ENCODE measurements at regions not wholly inside any gene's neighbourhood (a gene's known extent, or its start where the extent isn't known, plus 50 kb on each side); places are given as distances from the start of the nearest gene placed in this dataset.

DNA sequence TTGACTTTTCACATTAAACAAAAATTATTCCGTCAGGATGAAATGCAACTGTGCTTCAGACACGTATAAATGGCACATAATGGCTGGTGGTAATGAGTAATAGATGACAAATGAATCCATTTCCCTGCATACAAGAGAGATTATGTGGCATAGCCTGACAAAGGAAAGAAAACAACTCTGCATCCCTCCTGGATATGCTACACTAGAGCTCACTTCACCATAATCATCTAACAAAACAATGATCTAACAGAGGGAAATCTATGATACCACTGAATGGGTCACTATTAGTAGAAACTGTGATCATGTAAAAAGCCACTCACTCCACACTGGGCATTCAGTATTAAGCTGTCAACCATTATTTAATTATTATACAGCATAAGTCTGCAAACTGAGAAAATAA is 1498.4 kb downstream of the EFNB2 start:
- no peak overlapping the region for H3K4me3 ChIP-seq (ENCODE audit: low read depth, low read length)
- ChIA-PET POLR2A (no interaction called here), CTCF (interaction anchor here (0.9 kb wide), 1 partner anchor 473 kb away, joined by 3 read pairs; no protein-coding TSS in a partner anchor)
- TF ChIP-seq, protein P1, sequence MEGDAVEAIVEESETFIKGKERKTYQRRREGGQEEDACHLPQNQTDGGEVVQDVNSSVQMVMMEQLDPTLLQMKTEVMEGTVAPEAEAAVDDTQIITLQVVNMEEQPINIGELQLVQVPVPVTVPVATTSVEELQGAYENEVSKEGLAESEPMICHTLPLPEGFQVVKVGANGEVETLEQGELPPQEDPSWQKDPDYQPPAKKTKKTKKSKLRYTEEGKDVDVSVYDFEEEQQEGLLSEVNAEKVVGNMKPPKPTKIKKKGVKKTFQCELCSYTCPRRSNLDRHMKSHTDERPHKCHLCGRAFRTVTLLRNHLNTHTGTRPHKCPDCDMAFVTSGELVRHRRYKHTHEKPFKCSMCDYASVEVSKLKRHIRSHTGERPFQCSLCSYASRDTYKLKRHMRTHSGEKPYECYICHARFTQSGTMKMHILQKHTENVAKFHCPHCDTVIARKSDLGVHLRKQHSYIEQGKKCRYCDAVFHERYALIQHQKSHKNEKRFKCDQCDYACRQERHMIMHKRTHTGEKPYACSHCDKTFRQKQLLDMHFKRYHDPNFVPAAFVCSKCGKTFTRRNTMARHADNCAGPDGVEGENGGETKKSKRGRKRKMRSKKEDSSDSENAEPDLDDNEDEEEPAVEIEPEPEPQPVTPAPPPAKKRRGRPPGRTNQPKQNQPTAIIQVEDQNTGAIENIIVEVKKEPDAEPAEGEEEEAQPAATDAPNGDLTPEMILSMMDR (IDR thresholded peaks at IDR 0.05; ENCODE audit: insufficient read depth, low read depth, low read length): no peak
- DNase-seq (ENCODE audit: low read depth): no peak
- H3K36me3 ChIP-seq (ENCODE audit: control insufficient read depth, insufficient read depth, low read length): no peaks in the 10 kb centered on the region
- no peaks in the 10 kb centered on the region for H3K27me3 ChIP-seq (ENCODE audit: control insufficient read depth, insufficient read depth, low read length)

- POLR2A ChIA-PET: no interaction called here
- Histone ChIP-seq H3K4me3 (ENCODE audit: low read depth, low read length) (no peak overlapping the region), H3K36me3 (ENCODE audit: control insufficient read depth, insufficient read depth, low read length) (no peaks in the 10 kb centered on the region), H3K27me3 (ENCODE audit: control insufficient read depth, insufficient read depth, low read length) (no peaks in the 10 kb centered on the region)
- CTCF ChIA-PET: no interaction called here
- DNase-seq (ENCODE audit: low read depth): no peak
- TF ChIP-seq, protein P1 (IDR thresholded peaks at IDR 0.05; ENCODE audit: insufficient read depth, low read depth, low read length): no peak
These were observed 1500.4 kb downstream of the EFNB2 start for GRCh38 chr13:105035092-105035491.

GRCh38 chr13:105033999-105034398 is 1501.5 kb downstream of the EFNB2 start:
- no peaks in the 10 kb centered on the region for H3K27me3 ChIP-seq (ENCODE audit: control insufficient read depth, insufficient read depth, low read length)
- DNase-seq (ENCODE audit: low read depth): no peak
- H3K4me3 ChIP-seq (ENCODE audit: low read depth, low read length): no peak overlapping the region
- POLR2A ChIA-PET: no interaction called here
- TF ChIP-seq, protein P1 (IDR thresholded peaks at IDR 0.05; ENCODE audit: insufficient read depth, low read depth, low read length): no peak
- no peaks in the 10 kb centered on the region for H3K36me3 ChIP-seq (ENCODE audit: control insufficient read depth, insufficient read depth, low read length)
- CTCF ChIA-PET: no interaction called here

DNA sequence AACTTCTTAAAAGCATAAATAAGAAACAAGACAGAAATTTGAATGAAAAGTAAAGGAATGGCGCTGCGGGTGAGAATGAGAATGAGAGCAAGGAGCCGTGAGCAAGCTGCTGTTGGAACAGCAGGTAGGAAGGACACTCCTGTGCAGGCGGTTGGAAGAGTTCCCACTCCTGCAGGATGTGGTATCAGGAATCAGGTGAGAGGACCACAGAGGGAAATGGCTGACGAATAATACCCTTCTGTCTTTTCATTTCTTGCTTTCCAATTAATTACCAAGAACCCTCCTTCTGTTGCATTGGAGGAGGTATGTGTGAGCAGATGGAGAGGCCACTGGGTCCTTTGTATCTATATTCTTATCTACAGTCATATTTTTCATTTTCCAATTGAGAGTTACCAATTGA is 1504.2 kb downstream of the EFNB2 start:
- CTCF ChIA-PET: no interaction called here
- TF ChIP-seq, protein P1 (IDR thresholded peaks at IDR 0.05; ENCODE audit: insufficient read depth, low read depth, low read length): no peak
- POLR2A ChIA-PET: no interaction called here
- DNase-seq (ENCODE audit: low read depth): no peak
- Histone ChIP-seq H3K36me3 (ENCODE audit: control insufficient read depth, insufficient read depth, low read length) (no peaks in the 10 kb centered on the region), H3K4me3 (ENCODE audit: low read depth, low read length) (no peak overlapping the region), H3K27me3 (ENCODE audit: control insufficient read depth, insufficient read depth, low read length) (no peaks in the 10 kb centered on the region)

- POLR2A ChIA-PET: no interaction called here
- Histone ChIP-seq H3K27me3 (ENCODE audit: control insufficient read depth, insufficient read depth, low read length) (no peaks in the 10 kb centered on the region), H3K36me3 (ENCODE audit: control insufficient read depth, insufficient read depth, low read length) (no peaks in the 10 kb centered on the region), H3K4me3 (ENCODE audit: low read depth, low read length) (no peak overlapping the region)
- TF ChIP-seq, protein P1 (IDR thresholded peaks at IDR 0.05; ENCODE audit: insufficient read depth, low read depth, low read length): no peak
- no peak for DNase-seq (ENCODE audit: low read depth)
- CTCF ChIA-PET: no interaction called here
These were observed 1504.6 kb downstream of the EFNB2 start for GRCh38 chr13:105030851-105031250.

Data from BJ (cell line).